ENCODE measurements at regions not wholly inside any gene's neighbourhood (a gene's known extent, or its start where the extent isn't known, plus 50 kb on each side); places are given as distances from the start of the nearest gene placed in this dataset.
"Not testable (repeated sequence)": the region's sequence is repeated elsewhere in the genome, so short reads cannot be mapped to it uniquely, and the experiment has no call there.

- H3K27ac ChIP-seq (ENCODE audit: low read length) = no peak overlapping the region
- peaks cover 4% of the 10 kb centered on the region for H3K4me1 ChIP-seq (ENCODE audit: control insufficient read depth, insufficient read depth, low read length)
- DNase-seq = no peak
- no peaks in the 10 kb centered on the region for H3K27me3 ChIP-seq (ENCODE audit: control insufficient read depth, insufficient read depth, low read length)
- no peaks in the 10 kb centered on the region for H3K9me3 ChIP-seq (replicated peaks; ENCODE audit: control insufficient read depth, low read depth, low read length)
- no peak overlapping the region for H3K4me3 ChIP-seq (ENCODE audit: low read length)
- no CpG with 5 or more reads among the region's 1 CpG for WGBS (ENCODE audit: insufficient coverage)
- H3K36me3 ChIP-seq (ENCODE audit: control insufficient read depth, insufficient read depth, low read length) = no peaks in the 10 kb centered on the region
These were observed 215.2 kb downstream of the ZNF621 start for GRCh38 chr3:40739971-40740370.

GRCh38 chr3:40741729-40742128, 217.0 kb downstream of the ZNF621 start:
- Histone ChIP-seq H3K36me3 (ENCODE audit: control insufficient read depth, insufficient read depth, low read length) (no peaks in the 10 kb centered on the region), H3K4me1 (ENCODE audit: control insufficient read depth, insufficient read depth, low read length) (peaks cover 4% of the 10 kb centered on the region), H3K27me3 (ENCODE audit: control insufficient read depth, insufficient read depth, low read length) (no peaks in the 10 kb centered on the region), H3K4me3 (ENCODE audit: low read length) (no peak overlapping the region), H3K27ac (ENCODE audit: low read length) (peak overlapping the region; percentile 77), H3K9me3 (replicated peaks; ENCODE audit: control insufficient read depth, low read depth, low read length) (no peaks in the 10 kb centered on the region)
- WGBS (ENCODE audit: insufficient coverage) = 0% methylated on average over 1 of the region's 1 CpG
- DNase-seq = peak; percentile 98

- no peaks in the 10 kb centered on the region for H3K36me3 ChIP-seq (ENCODE audit: control insufficient read depth, insufficient read depth, low read length)
These were observed 220.8 kb downstream of the ZNF621 start for GRCh38 chr3:40745381-40746106.

GRCh38 chr3:40751666-40752065, 226.9 kb downstream of the ZNF621 start:
- Histone ChIP-seq H3K27ac (ENCODE audit: low read length) (no peak overlapping the region), H3K4me1 (ENCODE audit: control insufficient read depth, insufficient read depth, low read length) (peaks cover 6% of the 10 kb centered on the region), H3K9me3 (replicated peaks; ENCODE audit: control insufficient read depth, low read depth, low read length) (no peaks in the 10 kb centered on the region), H3K27me3 (ENCODE audit: control insufficient read depth, insufficient read depth, low read length) (no peaks in the 10 kb centered on the region), H3K36me3 (ENCODE audit: control insufficient read depth, insufficient read depth, low read length) (no peaks in the 10 kb centered on the region), H3K4me3 (ENCODE audit: low read length) (no peak overlapping the region)
- 75% methylated on average over 1 of the region's 1 CpG for whole genome bisulfite sequencing (ENCODE audit: insufficient coverage)
- no peak for DNase-seq

More at GRCh38 chr3:40745381-40746106, 220.8 kb downstream of the ZNF621 start:
- DNase-seq = no peak
- Histone ChIP-seq H3K27ac (ENCODE audit: low read length) (no peak overlapping the region), H3K9me3 (replicated peaks; ENCODE audit: control insufficient read depth, low read depth, low read length) (no peaks in the 10 kb centered on the region), H3K27me3 (ENCODE audit: control insufficient read depth, insufficient read depth, low read length) (no peaks in the 10 kb centered on the region), H3K4me1 (ENCODE audit: control insufficient read depth, insufficient read depth, low read length) (peaks cover 4% of the 10 kb centered on the region), H3K4me3 (ENCODE audit: low read length) (no peak overlapping the region)
- WGBS (ENCODE audit: insufficient coverage) = 65% methylated on average over 2 of the region's 2 CpGs

GRCh38 chr3:40752492-40752891, 227.7 kb downstream of the ZNF621 start:
- H3K27ac ChIP-seq (ENCODE audit: low read length) = no peak overlapping the region
- no peaks in the 10 kb centered on the region for H3K27me3 ChIP-seq (ENCODE audit: control insufficient read depth, insufficient read depth, low read length)
- peaks cover 6% of the 10 kb centered on the region for H3K4me1 ChIP-seq (ENCODE audit: control insufficient read depth, insufficient read depth, low read length)
- H3K9me3 ChIP-seq (replicated peaks; ENCODE audit: control insufficient read depth, low read depth, low read length) = no peaks in the 10 kb centered on the region
- 90% methylated on average over 3 of the region's 3 CpGs for WGBS (ENCODE audit: insufficient coverage)
- H3K36me3 ChIP-seq (ENCODE audit: control insufficient read depth, insufficient read depth, low read length) = no peaks in the 10 kb centered on the region
- DNase-seq = no peak
- H3K4me3 ChIP-seq (ENCODE audit: low read length) = no peak overlapping the region

- peaks cover 6% of the 10 kb centered on the region for H3K4me1 ChIP-seq (ENCODE audit: control insufficient read depth, insufficient read depth, low read length)
- H3K4me3 ChIP-seq (ENCODE audit: low read length) = no peak overlapping the region
- no peaks in the 10 kb centered on the region for H3K9me3 ChIP-seq (replicated peaks; ENCODE audit: control insufficient read depth, low read depth, low read length)
- no peaks in the 10 kb centered on the region for H3K36me3 ChIP-seq (ENCODE audit: control insufficient read depth, insufficient read depth, low read length)
- no peak overlapping the region for H3K27ac ChIP-seq (ENCODE audit: low read length)
- no peaks in the 10 kb centered on the region for H3K27me3 ChIP-seq (ENCODE audit: control insufficient read depth, insufficient read depth, low read length)
- DNase-seq = peak; percentile 39
These were observed 228.6 kb downstream of the ZNF621 start for GRCh38 chr3:40753291-40753770.

GRCh38 chr3:40753951-40754350, 229.2 kb downstream of the ZNF621 start:
- Histone ChIP-seq H3K4me3 (ENCODE audit: low read length) (no peak overlapping the region), H3K9me3 (replicated peaks; ENCODE audit: control insufficient read depth, low read depth, low read length) (no peaks in the 10 kb centered on the region), H3K27me3 (ENCODE audit: control insufficient read depth, insufficient read depth, low read length) (no peaks in the 10 kb centered on the region), H3K36me3 (ENCODE audit: control insufficient read depth, insufficient read depth, low read length) (no peaks in the 10 kb centered on the region), H3K4me1 (ENCODE audit: control insufficient read depth, insufficient read depth, low read length) (peaks cover 6% of the 10 kb centered on the region), H3K27ac (ENCODE audit: low read length) (no peak overlapping the region)
- peak; percentile 80 for DNase-seq
- 35% methylated on average over 2 of the region's 3 CpGs for WGBS (ENCODE audit: insufficient coverage)

GRCh38 chr3:40754994-40755393, 230.2 kb downstream of the ZNF621 start:
- no peak overlapping the region for H3K4me3 ChIP-seq (ENCODE audit: low read length)
- no peak overlapping the region for H3K27ac ChIP-seq (ENCODE audit: low read length)
- WGBS (ENCODE audit: insufficient coverage) = 30% methylated on average over 2 of the region's 2 CpGs
- no peaks in the 10 kb centered on the region for H3K9me3 ChIP-seq (replicated peaks; ENCODE audit: control insufficient read depth, low read depth, low read length)
- H3K4me1 ChIP-seq (ENCODE audit: control insufficient read depth, insufficient read depth, low read length) = peaks cover 6% of the 10 kb centered on the region
- no peaks in the 10 kb centered on the region for H3K36me3 ChIP-seq (ENCODE audit: control insufficient read depth, insufficient read depth, low read length)
- no peaks in the 10 kb centered on the region for H3K27me3 ChIP-seq (ENCODE audit: control insufficient read depth, insufficient read depth, low read length)
- DNase-seq = no peak

GRCh38 chr3:40756500-40756899, 231.7 kb downstream of the ZNF621 start:
- H3K27ac ChIP-seq (ENCODE audit: low read length) = no peak overlapping the region
- no peak overlapping the region for H3K4me3 ChIP-seq (ENCODE audit: low read length)
- H3K9me3 ChIP-seq (replicated peaks; ENCODE audit: control insufficient read depth, low read depth, low read length) = no peaks in the 10 kb centered on the region
- WGBS (ENCODE audit: insufficient coverage) = 75% methylated on average over 1 of the region's 1 CpG
- peaks cover 6% of the 10 kb centered on the region for H3K4me1 ChIP-seq (ENCODE audit: control insufficient read depth, insufficient read depth, low read length)
- DNase-seq = no peak
- H3K27me3 ChIP-seq (ENCODE audit: control insufficient read depth, insufficient read depth, low read length) = no peaks in the 10 kb centered on the region
- H3K36me3 ChIP-seq (ENCODE audit: control insufficient read depth, insufficient read depth, low read length) = no peaks in the 10 kb centered on the region

GRCh38 chr3:40762771-40763170, 238.0 kb downstream of the ZNF621 start:
- H3K4me3 ChIP-seq (ENCODE audit: low read length); DNase-seq; H3K27me3 ChIP-seq (ENCODE audit: control insufficient read depth, insufficient read depth, low read length); H3K27ac ChIP-seq (ENCODE audit: low read length); H3K36me3 ChIP-seq (ENCODE audit: control insufficient read depth, insufficient read depth, low read length); H3K9me3 ChIP-seq (replicated peaks; ENCODE audit: control insufficient read depth, low read depth, low read length): not testable (repeated sequence)
- peaks cover 11% of the 10 kb centered on the region for H3K4me1 ChIP-seq (ENCODE audit: control insufficient read depth, insufficient read depth, low read length)
- no CpG with 5 or more reads among the region's 1 CpG for WGBS (ENCODE audit: insufficient coverage)

- Histone ChIP-seq H3K27ac (ENCODE audit: low read length) (no peak overlapping the region), H3K4me1 (ENCODE audit: control insufficient read depth, insufficient read depth, low read length) (peaks cover 11% of the 10 kb centered on the region), H3K36me3 (ENCODE audit: control insufficient read depth, insufficient read depth, low read length) (no peaks in the 10 kb centered on the region), H3K27me3 (ENCODE audit: control insufficient read depth, insufficient read depth, low read length) (no peaks in the 10 kb centered on the region), H3K9me3 (replicated peaks; ENCODE audit: control insufficient read depth, low read depth, low read length) (no peaks in the 10 kb centered on the region), H3K4me3 (ENCODE audit: low read length) (no peak overlapping the region)
- no CpG with 5 or more reads among the region's 4 CpGs for WGBS (ENCODE audit: insufficient coverage)
- no peak for DNase-seq
These were observed 239.0 kb downstream of the ZNF621 start for GRCh38 chr3:40763807-40764206.

Measured in muscle of leg (tissue), 3 donors.